Central memory CD8-positive, alpha-beta T cell (primary cell): ENCODE measurements at regions not wholly inside any gene's neighbourhood (a gene's known extent, or its start where the extent isn't known, plus 50 kb on each side); places are given as distances from the start of the nearest gene placed in this dataset.
"Not testable (repeated sequence)": the region's sequence is repeated elsewhere in the genome, so short reads cannot be mapped to it uniquely, and the experiment has no call there.

Experiments used
- ATAC-seq: fragments of 150-1000 bp; cut with Tn5 transposase; replicated peaks from 2 replicates; pipeline ENCODE4 v1.10.0; 2022; ENCODE audit warnings: mild to moderate bottlenecking, moderate FRiP score, moderate number of reproducible peaks; ENCODE audit not compliant: poor library complexity, severe bottlenecking; ENCODE audit errors: extremely low read depth
- DNase-seq, 2 donors: peaks; one replicate each; pipeline ENCODE4 v3.0.0; 2021; ENCODE audit warnings: low spot score in 2 of 2
- H3K27ac Mint-ChIP-seq: one replicate; pipeline ENCODE4 v1.8.0; 2022; ENCODE audit warnings: low read depth, mild to moderate bottlenecking, moderate library complexity, mixed read lengths
- H3K27me3 Mint-ChIP-seq: one replicate; pipeline ENCODE4 v1.8.0; 2022; ENCODE audit warnings: mixed read lengths
- H3K36me3 Mint-ChIP-seq: one replicate; pipeline ENCODE4 v1.8.0; 2022; ENCODE audit warnings: mild to moderate bottlenecking, moderate library complexity, mixed read lengths; ENCODE audit not compliant: insufficient read depth
- H3K4me1 Mint-ChIP-seq: one replicate; pipeline ENCODE4 v1.8.0; 2022; ENCODE audit warnings: mixed read lengths
- H3K4me3 Mint-ChIP-seq: one replicate; pipeline ENCODE4 v1.8.0; 2022; ENCODE audit warnings: mild to moderate bottlenecking, moderate library complexity, mixed read lengths
- H3K9me3 Mint-ChIP-seq: one replicate; pipeline ENCODE4 v1.8.0; 2022; ENCODE audit warnings: mixed read lengths

- Mint-ChIP-seq H3K27me3 (peaks cover 27% of the 10 kb centered on the region), H3K4me1 (no peaks in the 10 kb centered on the region), H3K36me3 (no peaks in the 10 kb centered on the region), H3K4me3 (no peak overlapping the region), H3K27ac (no peak overlapping the region), H3K9me3 (no peaks in the 10 kb centered on the region)
- ATAC-seq (no peak), DNase-seq (no peak)
Measured at GRCh38 chr20:56733967-56734366, 104.9 kb downstream of the TFAP2C start.

GRCh38 chr20:56735084-56735642 is 106.1 kb downstream of the TFAP2C start:
- DNase-seq: no peak
- H3K27me3 Mint-ChIP-seq: peaks cover 37% of the 10 kb centered on the region
- no peak overlapping the region for H3K4me3 Mint-ChIP-seq
- H3K9me3 Mint-ChIP-seq: no peaks in the 10 kb centered on the region
- H3K4me1 Mint-ChIP-seq: no peaks in the 10 kb centered on the region
- ATAC-seq: no peak
- H3K27ac Mint-ChIP-seq: no peak overlapping the region
- H3K36me3 Mint-ChIP-seq: no peaks in the 10 kb centered on the region

- no peaks in the 10 kb centered on the region for H3K4me1 Mint-ChIP-seq
- H3K27me3 Mint-ChIP-seq: peaks cover 37% of the 10 kb centered on the region
- no peak for DNase-seq
- no peaks in the 10 kb centered on the region for H3K36me3 Mint-ChIP-seq
- no peak overlapping the region for H3K4me3 Mint-ChIP-seq
- H3K27ac Mint-ChIP-seq: no peak overlapping the region
- no peak for ATAC-seq
- no peaks in the 10 kb centered on the region for H3K9me3 Mint-ChIP-seq
Measured at GRCh38 chr20:56736285-56736857, 107.3 kb downstream of the TFAP2C start.

GRCh38 chr20:56744325-56744821 is 115.3 kb downstream of the TFAP2C start:
- not testable (repeated sequence) for H3K36me3 Mint-ChIP-seq

GRCh38 chr20:56748476-56749377 is 119.6 kb downstream of the TFAP2C start:
- no peaks in the 10 kb centered on the region for H3K9me3 Mint-ChIP-seq
- peaks cover 35% of the 10 kb centered on the region for H3K27me3 Mint-ChIP-seq
- no peaks in the 10 kb centered on the region for H3K36me3 Mint-ChIP-seq
- ATAC-seq (no peak), DNase-seq (no peak)
- no peaks in the 10 kb centered on the region for H3K4me1 Mint-ChIP-seq
- H3K4me3 Mint-ChIP-seq: no peak overlapping the region
- no peak overlapping the region for H3K27ac Mint-ChIP-seq

More at GRCh38 chr20:56744325-56744821, 115.3 kb downstream of the TFAP2C start:
- DNase-seq, H3K9me3 Mint-ChIP-seq, H3K4me1 Mint-ChIP-seq, H3K27ac Mint-ChIP-seq, H3K4me3 Mint-ChIP-seq, ATAC-seq: not testable (repeated sequence)
- H3K27me3 Mint-ChIP-seq: peaks cover 19% of the 10 kb centered on the region

GRCh38 chr20:56750430-56750829 is 121.3 kb downstream of the TFAP2C start:
- Mint-ChIP-seq H3K27ac (no peak overlapping the region), H3K4me3 (no peak overlapping the region), H3K4me1 (no peaks in the 10 kb centered on the region), H3K27me3 (peaks cover 35% of the 10 kb centered on the region), H3K9me3 (no peaks in the 10 kb centered on the region), H3K36me3 (no peaks in the 10 kb centered on the region)
- DNase-seq (no peak), ATAC-seq (no peak)

GRCh38 chr20:56752274-56752673 is 123.2 kb downstream of the TFAP2C start:
- DNase-seq: no peak
- Mint-ChIP-seq H3K9me3 (no peaks in the 10 kb centered on the region), H3K27ac (no peak overlapping the region), H3K4me1 (no peaks in the 10 kb centered on the region), H3K36me3 (no peaks in the 10 kb centered on the region), H3K4me3 (no peak overlapping the region), H3K27me3 (peaks cover 35% of the 10 kb centered on the region)
- ATAC-seq: no peak

- H3K27me3 Mint-ChIP-seq: peaks cover 14% of the 10 kb centered on the region
- H3K4me1 Mint-ChIP-seq: no peaks in the 10 kb centered on the region
- no peak for DNase-seq
- no peak for ATAC-seq
- no peaks in the 10 kb centered on the region for H3K9me3 Mint-ChIP-seq
- H3K36me3 Mint-ChIP-seq: no peaks in the 10 kb centered on the region
- H3K27ac Mint-ChIP-seq: no peak overlapping the region
- no peak overlapping the region for H3K4me3 Mint-ChIP-seq
Measured at GRCh38 chr20:56755201-56755600, 126.1 kb downstream of the TFAP2C start.

- DNase-seq, H3K4me3 Mint-ChIP-seq, H3K4me1 Mint-ChIP-seq, H3K27ac Mint-ChIP-seq, H3K36me3 Mint-ChIP-seq, H3K9me3 Mint-ChIP-seq, H3K27me3 Mint-ChIP-seq, ATAC-seq: not testable (repeated sequence)
Measured at GRCh38 chr20:56756658-56757057, 127.6 kb downstream of the TFAP2C start.

GRCh38 chr20:56758706-56759105 is 129.6 kb downstream of the TFAP2C start:
- no peaks in the 10 kb centered on the region for H3K9me3 Mint-ChIP-seq
- DNase-seq (no peak), ATAC-seq (no peak)
- H3K27ac Mint-ChIP-seq: no peak overlapping the region
- H3K27me3 Mint-ChIP-seq: no peaks in the 10 kb centered on the region
- no peaks in the 10 kb centered on the region for H3K4me1 Mint-ChIP-seq
- no peak overlapping the region for H3K4me3 Mint-ChIP-seq
- no peaks in the 10 kb centered on the region for H3K36me3 Mint-ChIP-seq

GRCh38 chr20:56759741-56760278 is 130.7 kb downstream of the TFAP2C start:
- Mint-ChIP-seq H3K27ac (no peak overlapping the region), H3K27me3 (no peaks in the 10 kb centered on the region), H3K4me3 (no peak overlapping the region), H3K4me1 (no peaks in the 10 kb centered on the region), H3K9me3 (no peaks in the 10 kb centered on the region), H3K36me3 (no peaks in the 10 kb centered on the region)
- DNase-seq (no peak), ATAC-seq (no peak)

GRCh38 chr20:56760610-56761009 is 131.5 kb downstream of the TFAP2C start:
- no peak overlapping the region for H3K27ac Mint-ChIP-seq
- H3K4me3 Mint-ChIP-seq: no peak overlapping the region
- no peaks in the 10 kb centered on the region for H3K27me3 Mint-ChIP-seq

More at GRCh38 chr20:56760610-56761009, 131.5 kb downstream of the TFAP2C start:
- H3K4me1 Mint-ChIP-seq: no peaks in the 10 kb centered on the region
- no peak for ATAC-seq
- H3K36me3 Mint-ChIP-seq: no peaks in the 10 kb centered on the region
- no peaks in the 10 kb centered on the region for H3K9me3 Mint-ChIP-seq
- DNase-seq: no peak
